Tibial artery (tissue), 4 donors: ENCODE measurements at regions not wholly inside any gene's neighbourhood (a gene's known extent, or its start where the extent isn't known, plus 50 kb on each side); places are given as distances from the start of the nearest gene placed in this dataset.

Experiments used
- DNase-seq, 2 donors: peaks; one replicate each; pipeline ENCODE4 v3.0.0-alpha.2; 2019
- H3K27ac ChIP-seq, 2 donors: fragments of 200-600 bp; sonication (generic) in 1 of 2; 1 replicate in 1 of 2; 2 replicates in 1 of 2; pipeline ENCODE4 v1.5.1; 2018 to 2019; ENCODE audit warnings: mild to moderate bottlenecking in 1 of 2
- H3K27me3 ChIP-seq, 2 donors: fragments of 200-600 bp; sonication (generic) in 1 of 2; one replicate each; pipeline versions ENCODE4 v1.5.1 to v1.6.0; 2016 to 2019
- H3K36me3 ChIP-seq, 3 donors: fragments of 200-600 bp; sonication (generic) in 2 of 3; one replicate each; pipeline ENCODE4 v1.5.1; 2016 to 2019; ENCODE audit warnings: mild to moderate bottlenecking in 2 of 3
- H3K4me1 ChIP-seq, 4 donors: fragments of 200-600 bp; sonication (generic) in 2 of 4; 1 replicate in 3 of 4; 2 replicates in 1 of 4; pipeline ENCODE4 v1.5.1; 2016 to 2019
- H3K4me3 ChIP-seq, 2 donors: fragments of 200-600 bp; sonication (generic) in 1 of 2; 1 replicate in 1 of 2; 2 replicates in 1 of 2; pipeline ENCODE4 v1.5.1; 2018 to 2019; ENCODE audit warnings: mild to moderate bottlenecking in 2 of 2
- H3K9me3 ChIP-seq, 3 donors: fragments of 200-600 bp; sonication (generic) in 1 of 3; one replicate each; pipeline ENCODE4 v1.5.1; 2016 to 2019
- CTCF ChIP-seq, 2 experiments: fragments of 200-600 bp in 1 of 2; fragments of 450-650 bp in 1 of 2; IDR thresholded peaks; one replicate each; pipeline ENCODE4 v1.5.1; 2017 to 2019; ENCODE audit warnings: antibody characterized with exemption in 2 of 2, mild to moderate bottlenecking in 1 of 2, moderate library complexity in 1 of 2
- intact Hi-C: fragments of 100-400 bp; cut with DNase I; formaldehyde crosslinking; loops from one replicate; pipeline ENCODE4 v1.15.0; 2023; ENCODE audit warnings: low total_unique reads

GRCh38 chr13:50077431-50077830 is 62.2 kb downstream of the KCNRG start:
- Histone ChIP-seq H3K9me3 (no peaks in the 10 kb centered on the region), H3K4me3 (peak overlapping the region; percentile 86 to 95), H3K36me3 (no peaks in the 10 kb centered on the region), H3K27ac (peak overlapping the region; percentile 96 to 98), H3K4me1 (peaks cover 0 to 31% (median 2%) of the 10 kb centered on the region in 4 donors), H3K27me3 (no peaks in the 10 kb centered on the region)
- intact Hi-C loops: no loop called here
- no peak for DNase-seq
- TF ChIP-seq CTCF (IDR thresholded peaks at IDR 0.05): no peak

- TF ChIP-seq CTCF (IDR thresholded peaks at IDR 0.05): no peak
These were observed 63.1 kb downstream of the KCNRG start for GRCh38 chr13:50078231-50078894.

GRCh38 chr13:50078895-50079654 is 63.8 kb downstream of the KCNRG start:
- Histone ChIP-seq H3K4me1 (peaks cover 0 to 28% (median 7%) of the 10 kb centered on the region in 4 donors), H3K27me3 (no peaks in the 10 kb centered on the region), H3K9me3 (no peaks in the 10 kb centered on the region), H3K4me3 (peak overlapping the region; percentile 86 to 95), H3K27ac (peak overlapping the region; percentile 96 to 98), H3K36me3 (no peaks in the 10 kb centered on the region)
- no peak for TF ChIP-seq CTCF (IDR thresholded peaks at IDR 0.05)
- intact Hi-C loops: no loop called here
- DNase-seq: no peak

More at GRCh38 chr13:50078231-50078894, 63.1 kb downstream of the KCNRG start:
- intact Hi-C loops: no loop called here
- H3K36me3 ChIP-seq: no peaks in the 10 kb centered on the region
- H3K4me1 ChIP-seq: peaks cover 0 to 31% (median 5%) of the 10 kb centered on the region in 4 donors
- H3K27ac ChIP-seq: peak overlapping the region; percentile 96 to 98
- H3K4me3 ChIP-seq: peak overlapping the region; percentile 86 to 95
- H3K9me3 ChIP-seq: no peaks in the 10 kb centered on the region
- DNase-seq: no peak
- H3K27me3 ChIP-seq: no peaks in the 10 kb centered on the region

GRCh38 chr13:50079655-50080202 is 64.5 kb downstream of the KCNRG start:
- H3K4me3 ChIP-seq: peak overlapping the region; percentile 86 to 95
- H3K27ac ChIP-seq: peak overlapping the region; percentile 96 to 98

More at GRCh38 chr13:50079655-50080202, 64.5 kb downstream of the KCNRG start:
- Histone ChIP-seq H3K36me3 (no peaks in the 10 kb centered on the region), H3K9me3 (no peaks in the 10 kb centered on the region), H3K4me1 (peaks cover 0 to 22% (median 7%) of the 10 kb centered on the region in 4 donors), H3K27me3 (no peaks in the 10 kb centered on the region)
- intact Hi-C loops: loop anchor here (2.0 kb wide), 1 partner anchor 83 kb away; the partner anchor contains the start of gene TRIM13
- TF ChIP-seq CTCF (IDR thresholded peaks at IDR 0.05): no peak
- DNase-seq: no peak
